ENCODE measurements at regions not wholly inside any gene's neighbourhood (a gene's known extent, or its start where the extent isn't known, plus 50 kb on each side); places are given as distances from the start of the nearest gene placed in this dataset.
A peak's percentile ranks its signal among the peaks of the same experiment; 100 is the strongest.

- TF ChIP-seq ZMYM4 (CRISPR knock-in tag; IDR thresholded peaks at IDR 0.05) (no peak), SRY (CRISPR knock-in tag; IDR thresholded peaks at IDR 0.05) (no peak), TFDP2 (CRISPR knock-in tag; IDR thresholded peaks at IDR 0.05) (no peak), HMG20A (CRISPR knock-in tag; IDR thresholded peaks at IDR 0.05; ENCODE audit: borderline replicate concordance) (no peak), ZFX (CRISPR knock-in tag; IDR thresholded peaks at IDR 0.05; ENCODE audit: low read depth) (no peak), ETS1 (CRISPR knock-in tag; IDR thresholded peaks at IDR 0.05) (0 out of 2 replicates have a peak, but pooled peaks have one; percentile 46), BRF2 (CRISPR knock-in tag; IDR thresholded peaks at IDR 0.05) (no peak), SIX4 (CRISPR knock-in tag; IDR thresholded peaks at IDR 0.05) (no peak), TEAD3 (CRISPR knock-in tag; optimal IDR thresholded peaks at IDR 0.05; ENCODE audit: borderline replicate concordance) (peak; percentile 63), PHB2 (IDR thresholded peaks at IDR 0.05; ENCODE audit: partially characterized antibody) (no peak), ZNF883 (CRISPR knock-in tag; IDR thresholded peaks at IDR 0.05; ENCODE audit: not compliant biosample characterization) (no peak), FOXA1 (IDR thresholded peaks at IDR 0.05) (no peak), FOXA1 (CRISPR knock-in tag; IDR thresholded peaks at IDR 0.05) (no peak), ZNF580 (CRISPR knock-in tag; IDR thresholded peaks at IDR 0.05; ENCODE audit: borderline replicate concordance, low read depth) (no peak), IKZF1 (IDR thresholded peaks at IDR 0.05) (no peak), ZNF513 (CRISPR knock-in tag; conservative IDR thresholded peaks at IDR 0.05) (no peak), FOSL2 (CRISPR knock-in tag; IDR thresholded peaks at IDR 0.05) (0 out of 2 replicates have a peak, but pooled peaks have one; percentile 14), IRX3 (CRISPR knock-in tag; IDR thresholded peaks at IDR 0.05; ENCODE audit: borderline replicate concordance, low read depth) (no peak), NR2F1 (CRISPR knock-in tag; IDR thresholded peaks at IDR 0.05) (0 out of 4 replicates have a peak, but pooled peaks of 1 of the 2 experiments have one; percentile 10), NR2F6 (IDR thresholded peaks at IDR 0.05) (no peak; the same call in 1 of the 2 replicates), NR2F6 (CRISPR knock-in tag; IDR thresholded peaks at IDR 0.05) (peak; percentile 66), ZNF737 (CRISPR knock-in tag; IDR thresholded peaks at IDR 0.05; ENCODE audit: borderline replicate concordance) (no peak), MXI1 (IDR thresholded peaks at IDR 0.05; ENCODE audit: borderline replicate concordance, low read depth, low read length) (no peak), ZNF569 (CRISPR knock-in tag; IDR thresholded peaks at IDR 0.05; ENCODE audit: borderline replicate concordance) (no peak), CBX1 (IDR thresholded peaks at IDR 0.05; ENCODE audit: low read depth) (no peak), GMEB1 (CRISPR knock-in tag; IDR thresholded peaks at IDR 0.05; ENCODE audit: borderline replicate concordance) (no peak), SRSF9 (IDR thresholded peaks at IDR 0.05; ENCODE audit: borderline replicate concordance, insufficient read depth, low read depth, low read length, poor library complexity, severe bottlenecking) (no peak)
Measured at GRCh38 chr14:34058510-34058909, 107.6 kb upstream of the EGLN3 start (continued).

All from HepG2 (cell line).